Keratinocyte (primary cell): ENCODE measurements at regions not wholly inside any gene's neighbourhood (a gene's known extent, or its start where the extent isn't known, plus 50 kb on each side); places are given as distances from the start of the nearest gene placed in this dataset.

Source experiments
- DNase-seq: peaks from one replicate; pipeline ENCODE4 v3.0.0-alpha.2; 2011; ENCODE audit warnings: low read depth, missing footprints, low spot score
- FAIRE-seq: peaks from 2 replicates; lab custom pipeline; 2011; peaks lifted over from hg19 to GRCh38; lab: Jason Lieb, UNC
- H2AFZ ChIP-seq: 2 replicates; pipeline ENCODE4 v1.6.0; 2012; ENCODE audit warnings: low read length, control low read depth, inconsistent platforms; ENCODE audit not compliant: control insufficient read depth
- H3K27ac ChIP-seq: 2 replicates; pipeline ENCODE4 v1.5.1; 2011; ENCODE audit warnings: low read length; ENCODE audit not compliant: control insufficient read depth, insufficient read depth
- H3K27me3 ChIP-seq: 3 replicates; pipeline ENCODE4 v1.6.0; 2011; ENCODE audit warnings: low read length; ENCODE audit not compliant: control insufficient read depth, insufficient read depth; ENCODE audit errors: extremely low read depth
- H3K36me3 ChIP-seq, 2 experiments: 2 replicates in 1 of 2; 3 replicates in 1 of 2; pipeline ENCODE4 v1.5.1; 2011; ENCODE audit warnings: low read length in 2 of 2, mild to moderate bottlenecking in 1 of 2; ENCODE audit not compliant: control insufficient read depth in 2 of 2, insufficient read depth in 2 of 2; ENCODE audit errors: extremely low read depth in 1 of 2
- H3K4me1 ChIP-seq: 3 replicates; pipeline ENCODE4 v1.5.1; 2011; ENCODE audit warnings: low read length; ENCODE audit not compliant: control insufficient read depth, insufficient read depth; ENCODE audit errors: extremely low read depth
- H3K4me2 ChIP-seq: 3 replicates; pipeline ENCODE4 v1.6.0; 2011; ENCODE audit warnings: low read depth, low read length; ENCODE audit not compliant: control insufficient read depth, insufficient read depth; ENCODE audit errors: extremely low read depth
- H3K4me3 ChIP-seq, 3 experiments: fragments of 200-600 bp in 1 of 3; sonication (generic) in 1 of 3; 2 replicates in 2 of 3; 3 replicates in 1 of 3; pipeline ENCODE4 v1.5.1; 2011 to 2016; ENCODE audit warnings: low read length in 3 of 3, mild to moderate bottlenecking in 3 of 3, control low read depth in 2 of 3, inconsistent platforms in 1 of 3, low read depth in 1 of 3, mixed read lengths in 1 of 3, mixed run types in 1 of 3, moderate library complexity in 1 of 3; ENCODE audit not compliant: control insufficient read depth in 2 of 3, insufficient read depth in 2 of 3; ENCODE audit errors: extremely low read depth in 1 of 3
- H3K79me2 ChIP-seq: 2 replicates; pipeline ENCODE4 v1.6.0; 2012; ENCODE audit warnings: low read length; ENCODE audit not compliant: control insufficient read depth, insufficient read depth
- H3K9ac ChIP-seq: 3 replicates; pipeline ENCODE4 v1.6.0; 2011; ENCODE audit warnings: low read length; ENCODE audit not compliant: control insufficient read depth, insufficient read depth; ENCODE audit errors: extremely low read depth
- H3K9me1 ChIP-seq: 3 replicates; pipeline ENCODE4 v1.6.0; 2011; ENCODE audit warnings: low read length; ENCODE audit not compliant: control insufficient read depth, insufficient read depth; ENCODE audit errors: extremely low read depth
- H3K9me3 ChIP-seq: 2 replicates; pipeline ENCODE4 v1.5.1; 2012; ENCODE audit warnings: low read depth, low read length; ENCODE audit not compliant: control insufficient read depth
- H4K20me1 ChIP-seq: 3 replicates; pipeline ENCODE4 v1.6.0; 2011; ENCODE audit warnings: low read length; ENCODE audit not compliant: control insufficient read depth, insufficient read depth; ENCODE audit errors: extremely low read depth
- EZH2 ChIP-seq: IDR thresholded peaks from one replicate; pipeline ENCODE4 v1.6.1; 2012; ENCODE audit warnings: inconsistent platforms, mild to moderate bottlenecking, low read length, moderate library complexity
- dilution Hi-C: fragments of 300-500 bp; cut with MboI; formaldehyde crosslinking; loops from one replicate; pipeline ENCODE4 v1.7.0; 2020; ENCODE audit warnings: low sequenced_read_pairs; ENCODE audit not compliant: extremely low pct_ligation_motif_present
- TF ChIP-seq, protein P1 (sequence below), 3 experiments: IDR thresholded peaks in 1 of 3; conservative IDR thresholded peaks in 1 of 3; optimal IDR thresholded peaks in 1 of 3; 2 replicates in 2 of 3; 3 replicates in 1 of 3; pipeline versions ENCODE3 to v1.5.1; 2011; ENCODE audit warnings: low read length in 3 of 3, mild to moderate bottlenecking in 3 of 3, moderate library complexity in 2 of 3, control low read depth in 1 of 3, inconsistent platforms in 1 of 3; ENCODE audit not compliant: insufficient read depth in 2 of 3; ENCODE audit errors: extremely low read depth in 1 of 3

DNA sequence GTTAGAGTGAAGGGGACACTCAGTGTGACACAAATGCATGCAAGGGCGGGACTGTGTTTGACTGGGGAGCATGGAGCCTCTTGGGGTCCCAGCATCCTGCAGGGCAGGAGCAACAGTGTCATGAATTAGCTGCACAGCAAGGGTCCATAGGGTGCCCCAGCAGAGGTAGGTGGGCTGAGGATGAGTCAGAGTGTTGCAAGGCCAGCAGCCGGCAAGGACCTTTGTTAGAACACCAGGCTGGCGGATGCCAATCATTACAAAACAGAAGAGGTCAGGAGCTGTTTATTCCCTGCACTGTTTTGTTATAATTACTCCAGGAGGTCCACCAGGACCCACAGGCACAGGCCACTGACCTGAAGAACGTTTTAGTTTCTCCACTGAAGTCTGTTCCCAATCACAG lies 362.2 kb upstream of the DUSP10 start:
- Histone ChIP-seq H3K36me3 (no peaks in the 10 kb centered on the region), H3K9ac (no peak overlapping the region), H3K27me3 (no peaks in the 10 kb centered on the region), H3K79me2 (no peaks in the 10 kb centered on the region), H3K9me1 (no peaks in the 10 kb centered on the region), H2AFZ (no peak overlapping the region), H3K27ac (no peak overlapping the region), H3K4me3 (no peak overlapping the region), H3K4me1 (no peaks in the 10 kb centered on the region), H3K9me3 (no peaks in the 10 kb centered on the region), H3K4me2 (no peak overlapping the region), H4K20me1 (no peaks in the 10 kb centered on the region)
- TF ChIP-seq EZH2: no peak
- TF ChIP-seq, protein P1, sequence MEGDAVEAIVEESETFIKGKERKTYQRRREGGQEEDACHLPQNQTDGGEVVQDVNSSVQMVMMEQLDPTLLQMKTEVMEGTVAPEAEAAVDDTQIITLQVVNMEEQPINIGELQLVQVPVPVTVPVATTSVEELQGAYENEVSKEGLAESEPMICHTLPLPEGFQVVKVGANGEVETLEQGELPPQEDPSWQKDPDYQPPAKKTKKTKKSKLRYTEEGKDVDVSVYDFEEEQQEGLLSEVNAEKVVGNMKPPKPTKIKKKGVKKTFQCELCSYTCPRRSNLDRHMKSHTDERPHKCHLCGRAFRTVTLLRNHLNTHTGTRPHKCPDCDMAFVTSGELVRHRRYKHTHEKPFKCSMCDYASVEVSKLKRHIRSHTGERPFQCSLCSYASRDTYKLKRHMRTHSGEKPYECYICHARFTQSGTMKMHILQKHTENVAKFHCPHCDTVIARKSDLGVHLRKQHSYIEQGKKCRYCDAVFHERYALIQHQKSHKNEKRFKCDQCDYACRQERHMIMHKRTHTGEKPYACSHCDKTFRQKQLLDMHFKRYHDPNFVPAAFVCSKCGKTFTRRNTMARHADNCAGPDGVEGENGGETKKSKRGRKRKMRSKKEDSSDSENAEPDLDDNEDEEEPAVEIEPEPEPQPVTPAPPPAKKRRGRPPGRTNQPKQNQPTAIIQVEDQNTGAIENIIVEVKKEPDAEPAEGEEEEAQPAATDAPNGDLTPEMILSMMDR (optimal IDR thresholded peaks at IDR 0.05 in 1 of 3, IDR thresholded peaks at IDR 0.05 in 1 of 3, conservative IDR thresholded peaks at IDR 0.05 in 1 of 3; ENCODE audit: extremely low read depth in 1 of 3, insufficient read depth in 2 of 3, low read length in 3 of 3): no peak
- dilution Hi-C loops: no loop called here
- FAIRE-seq (no peak), DNase-seq (no peak)

GRCh38 chr1:222099746-222100145 lies 357.9 kb upstream of the DUSP10 start:
- Histone ChIP-seq H3K4me1 (peaks cover 5% of the 10 kb centered on the region), H3K79me2 (no peaks in the 10 kb centered on the region), H3K4me3 (no peak overlapping the region), H3K9me1 (no peaks in the 10 kb centered on the region), H3K4me2 (no peak overlapping the region), H3K9me3 (no peaks in the 10 kb centered on the region), H3K27ac (no peak overlapping the region), H2AFZ (no peak overlapping the region), H3K36me3 (no peaks in the 10 kb centered on the region), H4K20me1 (no peaks in the 10 kb centered on the region), H3K27me3 (no peaks in the 10 kb centered on the region), H3K9ac (no peak overlapping the region)
- dilution Hi-C loops: no loop called here
- no peak for DNase-seq
- no peak for FAIRE-seq
- no peak for TF ChIP-seq EZH2
- TF ChIP-seq, protein P1 (optimal IDR thresholded peaks at IDR 0.05 in 1 of 3, IDR thresholded peaks at IDR 0.05 in 1 of 3, conservative IDR thresholded peaks at IDR 0.05 in 1 of 3; ENCODE audit: extremely low read depth in 1 of 3, insufficient read depth in 2 of 3, low read length in 3 of 3): no peak
